GM19468 (cell line): ENCODE measurements at regions not wholly inside any gene's neighbourhood (a gene's known extent, or its start where the extent isn't known, plus 50 kb on each side); places are given as distances from the start of the nearest gene placed in this dataset.
"Not testable (repeated sequence)": the region's sequence is repeated elsewhere in the genome, so short reads cannot be mapped to it uniquely, and the experiment has no call there.

Experiments used
- ATAC-seq: cut with Tn5 transposase; IDR thresholded peaks from one replicate; pipeline ENCODE4 v1.9.1; 2021; ENCODE audit warnings: mild to moderate bottlenecking, moderate library complexity, moderate number of reproducible peaks; ENCODE audit not compliant: unreplicated experiment; ENCODE audit errors: extremely low read depth

GRCh38 chr21:9000671-9001070 is 1520.7 kb upstream of the TPTE start:
- ATAC-seq, result not testable (repeated sequence)

- not testable (repeated sequence) for ATAC-seq
Measured at GRCh38 chr21:9001890-9002663, 1519.3 kb upstream of the TPTE start.

- ATAC-seq, result not testable (repeated sequence)
Measured at GRCh38 chr21:9003909-9004814, 1517.2 kb upstream of the TPTE start.

- not testable (repeated sequence) for ATAC-seq
Measured at GRCh38 chr21:9004815-9005518, 1516.4 kb upstream of the TPTE start.

- not testable (repeated sequence) for ATAC-seq
Measured at GRCh38 chr21:9005671-9006070, 1515.7 kb upstream of the TPTE start.

GRCh38 chr21:9006111-9006510 is 1515.3 kb upstream of the TPTE start:
- ATAC-seq, result not testable (repeated sequence)

- not testable (repeated sequence) for ATAC-seq
Measured at GRCh38 chr21:9006553-9007323, 1514.6 kb upstream of the TPTE start.

GRCh38 chr21:9008636-9009035 is 1512.7 kb upstream of the TPTE start:
- no peak for ATAC-seq

- ATAC-seq, result not testable (repeated sequence)
Measured at GRCh38 chr21:9009267-9010016, 1511.9 kb upstream of the TPTE start.

- not testable (repeated sequence) for ATAC-seq
Measured at GRCh38 chr21:9010121-9010795, 1511.1 kb upstream of the TPTE start.

GRCh38 chr21:9010936-9011890 is 1510.2 kb upstream of the TPTE start:
- not testable (repeated sequence) for ATAC-seq

GRCh38 chr21:9011916-9012315 is 1509.5 kb upstream of the TPTE start:
- not testable (repeated sequence) for ATAC-seq

GRCh38 chr21:9013502-9014242 is 1507.7 kb upstream of the TPTE start:
- not testable (repeated sequence) for ATAC-seq

GRCh38 chr21:9014243-9014734 is 1507.1 kb upstream of the TPTE start:
- not testable (repeated sequence) for ATAC-seq

- ATAC-seq, result not testable (repeated sequence)
Measured at GRCh38 chr21:9015483-9016197, 1505.7 kb upstream of the TPTE start.

GRCh38 chr21:9017206-9017605 is 1504.2 kb upstream of the TPTE start:
- not testable (repeated sequence) for ATAC-seq
